HG03064 (cell line): ENCODE measurements at regions not wholly inside any gene's neighbourhood (a gene's known extent, or its start where the extent isn't known, plus 50 kb on each side); places are given as distances from the start of the nearest gene placed in this dataset.

Experiments
- ATAC-seq: cut with Tn5 transposase; IDR thresholded peaks from one replicate; pipeline ENCODE4 v1.9.1; 2021; ENCODE audit warnings: low read depth; ENCODE audit not compliant: unreplicated experiment

GRCh38 chr5:74179701-74180100, 460.8 kb downstream of the ENC1 start:
- no peak for ATAC-seq

GRCh38 chr5:74179179-74179578, 461.3 kb downstream of the ENC1 start:
- ATAC-seq, result no peak

GRCh38 chr5:74177961-74178360, 462.6 kb downstream of the ENC1 start:
- no peak for ATAC-seq

DNA sequence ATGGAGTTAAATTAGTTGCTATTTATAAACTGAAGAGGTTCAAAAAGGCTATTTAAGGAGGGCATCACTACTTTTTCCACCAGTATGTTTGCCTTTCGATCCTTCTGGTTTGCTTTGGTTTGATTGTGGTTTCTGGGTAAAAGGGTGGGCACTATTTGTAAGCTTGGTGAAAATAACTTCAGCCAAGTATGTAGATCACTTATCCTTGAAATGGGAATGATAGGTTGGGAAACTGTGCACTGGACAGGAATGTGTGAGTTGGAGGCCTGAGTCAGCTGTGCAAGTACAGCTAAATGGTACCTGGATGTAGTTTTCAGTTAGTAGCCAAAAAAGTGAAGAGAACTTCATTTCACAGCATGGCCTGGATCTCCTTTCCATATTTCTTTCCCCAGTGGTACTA, 466.2 kb downstream of the ENC1 start:
- no peak for ATAC-seq

GRCh38 chr5:74173665-74174064, 466.9 kb downstream of the ENC1 start:
- no peak for ATAC-seq

- no peak for ATAC-seq
Observed at GRCh38 chr5:74173241-74173640, 467.3 kb downstream of the ENC1 start.

DNA sequence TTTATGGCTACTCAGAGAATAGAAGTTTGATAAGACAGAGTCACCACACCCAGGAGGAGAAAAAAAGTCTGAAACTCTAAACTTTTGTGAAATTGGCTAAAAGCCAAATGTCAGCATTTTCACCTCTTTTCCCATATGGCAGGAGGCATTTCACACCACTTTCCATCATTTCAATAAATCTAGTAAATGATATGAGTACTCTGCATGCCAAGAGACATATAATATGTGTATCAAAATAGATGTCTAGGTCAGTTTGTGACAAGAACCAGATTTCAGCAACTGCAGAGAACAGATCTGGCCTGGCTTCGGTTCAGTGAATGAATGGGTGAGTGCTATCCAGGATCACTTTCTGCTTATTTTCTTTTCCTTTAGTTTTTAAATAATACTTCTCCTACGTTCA, 470.8 kb downstream of the ENC1 start:
- ATAC-seq, result no peak

- ATAC-seq, result no peak
Observed at GRCh38 chr5:74167930-74168315, 472.6 kb downstream of the ENC1 start.

DNA sequence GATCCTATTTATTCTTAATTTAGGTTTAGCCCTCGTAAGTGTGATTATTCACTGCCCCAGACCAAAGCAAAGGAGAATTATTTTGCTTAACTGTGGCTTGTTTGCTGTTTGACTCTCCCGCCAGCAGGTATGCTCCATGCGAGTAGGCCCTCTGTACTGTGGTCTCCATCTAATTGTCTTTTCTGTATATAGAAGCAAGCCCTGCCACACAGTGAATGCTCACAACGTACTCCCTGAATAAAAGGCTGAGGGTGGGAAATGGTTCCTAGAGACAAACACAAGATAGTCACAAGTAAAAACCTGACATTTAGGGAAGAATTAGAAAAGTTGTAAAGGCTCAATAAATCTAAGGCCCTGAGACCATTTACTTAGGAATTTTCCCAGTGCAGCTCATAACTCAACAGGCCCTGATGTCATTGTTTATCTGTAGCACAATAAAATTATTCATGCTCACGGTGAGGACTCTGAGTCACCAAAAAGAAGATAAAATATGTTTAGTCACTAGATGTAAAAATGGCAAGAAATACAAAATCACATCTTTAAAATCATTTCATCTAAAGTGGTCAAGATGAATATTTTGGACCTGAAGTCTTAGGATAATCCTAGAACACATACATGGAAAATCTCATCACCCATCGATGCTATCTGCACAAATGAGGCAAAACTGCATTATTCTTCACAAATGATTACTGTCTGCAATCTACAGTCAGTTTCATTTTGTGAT, 473.2 kb downstream of the ENC1 start:
- ATAC-seq, result no peak

GRCh38 chr5:74166064-74166463, 474.5 kb downstream of the ENC1 start:
- no peak for ATAC-seq

DNA sequence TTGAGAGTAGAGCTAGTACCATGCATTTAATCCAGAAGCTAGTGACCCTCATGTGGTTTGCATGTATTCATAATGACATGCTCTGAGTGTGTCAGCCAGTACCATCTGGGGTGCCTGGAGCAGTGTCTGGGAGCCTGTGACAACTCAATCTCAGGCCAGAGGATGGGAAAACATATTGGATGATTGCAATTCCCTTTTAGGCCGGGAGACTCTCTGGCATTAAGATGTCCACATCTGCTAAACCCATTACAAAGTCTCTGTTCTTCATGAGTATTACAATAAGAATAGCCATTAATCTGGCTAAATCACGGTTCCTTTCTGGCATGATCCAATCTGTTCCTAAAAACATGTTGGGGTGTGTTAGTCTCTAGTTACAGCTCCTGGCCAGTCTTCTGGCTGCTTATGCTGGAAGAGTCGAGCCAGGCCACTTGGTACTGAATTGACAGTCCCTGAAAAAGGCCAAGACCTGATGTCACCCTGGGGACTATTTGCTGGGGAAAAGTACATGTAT, 475.7 kb downstream of the ENC1 start:
- no peak for ATAC-seq

GRCh38 chr5:74162524-74162923, 478.0 kb downstream of the ENC1 start:
- no peak for ATAC-seq

DNA sequence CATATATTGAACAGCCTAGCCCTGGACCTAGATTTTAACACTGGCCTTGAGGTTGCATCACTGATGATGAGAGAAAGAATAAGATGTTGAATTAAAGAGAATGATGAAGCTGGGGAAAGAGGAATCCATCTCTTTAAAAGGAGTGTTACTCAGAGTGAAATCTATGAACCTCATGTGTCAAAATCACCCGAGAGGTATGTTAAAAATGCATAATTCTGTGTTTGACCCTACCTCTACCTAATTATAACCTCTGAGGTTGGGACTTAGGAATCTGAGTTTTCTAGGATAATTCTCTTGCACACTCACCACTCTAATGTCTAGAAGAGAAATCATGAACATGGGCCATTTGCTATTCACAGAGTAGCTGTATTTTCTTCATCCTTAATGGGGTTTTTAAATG, 479.4 kb downstream of the ENC1 start:
- no peak for ATAC-seq

DNA sequence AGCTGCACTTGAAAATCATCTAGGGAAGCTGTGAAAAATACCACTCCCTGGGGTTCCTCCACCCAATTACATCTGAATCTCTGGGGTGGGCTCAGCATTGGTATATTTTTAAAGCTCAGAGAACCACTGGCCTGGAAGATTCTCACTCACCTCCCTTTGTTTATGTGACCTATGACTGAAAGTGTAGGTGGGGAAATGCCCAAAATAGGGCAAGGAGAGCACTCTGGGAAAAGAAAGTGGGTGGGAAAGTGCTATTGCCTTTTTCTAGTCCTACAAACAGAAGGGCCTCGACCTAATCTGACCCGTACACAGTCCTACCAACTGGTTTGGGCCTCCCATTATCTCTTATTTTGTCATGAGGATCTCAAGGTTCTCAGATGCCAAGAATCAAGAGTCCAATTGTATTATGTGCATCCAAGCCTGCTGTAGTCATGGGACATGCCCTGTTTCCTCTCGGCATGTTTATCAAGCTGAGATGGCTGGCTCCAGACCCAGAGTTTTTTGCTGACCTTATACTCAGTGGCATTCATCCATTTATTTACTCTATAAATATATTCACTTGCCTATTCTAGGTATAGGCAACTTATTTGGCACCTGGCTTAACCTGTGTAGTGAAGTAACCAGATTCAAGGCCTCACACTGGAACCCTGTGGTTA, 483.7 kb downstream of the ENC1 start:
- ATAC-seq, result no peak

DNA sequence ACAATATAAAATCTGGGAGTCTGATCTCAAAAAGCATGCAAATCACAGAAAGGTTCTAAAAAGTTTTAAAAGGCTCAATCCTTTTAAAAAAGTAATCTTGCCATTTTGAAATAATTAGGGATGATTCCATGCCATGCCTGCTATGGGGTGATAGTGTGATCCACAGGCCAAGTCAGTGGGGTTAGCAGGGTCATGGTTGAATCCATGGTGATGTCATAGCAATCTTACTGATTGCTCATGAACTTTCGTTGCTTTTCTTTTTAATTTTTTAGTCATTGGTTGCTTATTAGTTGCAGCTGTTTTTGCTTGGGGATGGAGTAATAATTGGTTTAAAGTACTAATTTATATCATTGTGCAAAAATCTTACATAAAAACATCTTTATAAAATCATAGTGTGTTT, 485.0 kb downstream of the ENC1 start:
- no peak for ATAC-seq

DNA sequence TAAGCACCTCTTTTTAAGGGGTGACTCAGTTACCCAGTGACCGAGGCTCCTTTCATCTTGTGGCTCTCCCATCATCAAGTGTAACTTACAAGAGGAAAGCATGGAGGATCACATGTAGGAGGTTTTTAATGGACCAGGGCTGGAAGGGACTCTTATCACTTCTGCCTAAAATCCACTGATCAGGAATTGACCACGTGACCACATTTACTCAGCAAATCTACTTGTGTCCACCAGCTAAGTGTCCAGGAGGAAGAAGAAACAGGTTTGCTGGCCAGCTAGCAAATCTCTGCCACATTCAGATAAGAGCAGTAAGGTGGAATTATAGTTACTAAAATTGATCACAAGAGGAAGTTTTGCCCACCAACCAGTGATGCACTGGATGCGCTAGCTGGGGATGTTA, 486.0 kb downstream of the ENC1 start:
- ATAC-seq, result no peak

DNA sequence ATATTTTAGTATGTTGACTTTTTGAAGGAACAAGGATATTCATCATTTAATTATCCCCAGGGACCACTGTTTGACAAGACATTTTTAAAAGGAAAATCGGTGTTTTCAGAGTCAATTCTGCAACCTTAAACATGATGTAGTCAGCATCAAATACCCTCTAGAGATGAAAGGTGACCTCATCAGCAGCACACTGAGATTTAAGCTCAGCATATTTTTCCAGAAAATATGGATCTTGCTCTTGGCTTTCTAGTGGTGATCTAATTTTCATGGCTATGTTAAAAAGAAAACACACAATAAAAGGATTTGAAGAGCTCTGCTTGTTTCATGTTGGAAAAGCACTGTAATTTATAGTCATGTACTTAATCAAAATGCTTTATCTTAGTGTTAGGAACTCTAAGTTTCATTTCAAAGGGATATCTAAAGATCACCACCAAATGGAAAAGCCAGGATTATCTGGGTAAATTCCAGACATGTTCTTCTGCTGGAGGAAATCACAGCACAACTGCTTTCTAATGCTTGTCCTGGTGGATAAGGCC, 487.2 kb downstream of the ENC1 start:
- no peak for ATAC-seq

GRCh38 chr5:74152625-74153254, 487.8 kb downstream of the ENC1 start:
- ATAC-seq, result no peak

DNA sequence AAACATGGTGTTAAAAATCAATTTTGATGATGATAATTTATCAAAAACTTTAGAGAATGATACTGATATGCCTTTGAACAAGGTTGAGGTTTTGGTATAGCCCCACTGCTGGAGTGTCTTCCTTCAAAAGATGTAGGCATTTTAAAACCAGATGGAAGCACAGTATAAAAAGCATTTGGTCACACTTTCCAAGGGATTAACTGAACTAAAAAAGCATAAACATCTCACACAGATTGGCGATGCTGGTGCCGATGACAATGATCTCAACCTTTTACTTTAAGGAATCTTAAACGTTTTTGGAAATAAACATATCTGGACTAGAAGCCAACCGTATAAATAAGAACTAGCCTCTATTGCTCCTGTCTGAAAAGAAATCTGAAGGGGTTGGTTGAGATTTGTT, 488.4 kb downstream of the ENC1 start:
- no peak for ATAC-seq

GRCh38 chr5:74149395-74149794, 491.1 kb downstream of the ENC1 start:
- no peak for ATAC-seq

DNA sequence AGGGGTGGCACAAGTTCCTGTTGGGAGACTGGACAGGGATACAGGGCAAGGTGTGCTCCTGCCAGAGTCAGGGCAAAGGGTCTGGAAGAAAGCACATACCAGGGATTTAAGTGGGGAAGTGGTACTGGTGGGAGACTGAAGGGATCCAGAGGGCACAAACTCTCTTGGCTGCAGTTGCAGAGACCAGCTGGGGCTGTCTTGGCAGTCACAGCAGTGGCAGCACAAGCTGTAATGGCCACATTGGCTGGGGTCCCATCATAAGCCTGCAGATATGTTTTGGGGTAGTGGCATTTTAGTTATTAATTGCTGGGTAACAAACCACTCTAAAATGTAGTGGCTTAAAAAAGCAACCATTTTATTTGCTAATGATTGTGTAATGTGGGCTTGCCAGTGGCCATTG, 492.2 kb downstream of the ENC1 start:
- no peak for ATAC-seq

DNA sequence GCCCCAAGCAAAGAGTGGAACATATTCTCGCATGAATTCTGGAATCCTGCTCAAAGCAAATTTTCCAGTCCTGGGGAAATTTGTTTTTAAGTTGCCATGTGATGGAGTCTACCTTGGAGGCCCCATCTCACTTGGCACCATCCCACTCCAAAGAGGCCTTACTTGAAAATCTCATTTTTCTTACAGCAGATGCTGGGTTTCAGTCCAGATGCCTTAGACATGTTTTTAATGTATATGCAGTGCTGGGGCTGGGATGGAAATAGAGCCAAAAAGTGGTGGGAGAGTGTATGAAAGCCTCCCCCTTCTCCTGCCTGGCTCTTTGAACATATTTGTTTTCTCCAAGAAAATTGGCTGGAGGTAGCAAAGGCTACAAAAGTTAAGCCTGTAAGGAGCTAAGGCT, 493.7 kb downstream of the ENC1 start:
- ATAC-seq, result no peak
